ENCODE measurements at regions not wholly inside any gene's neighbourhood (a gene's known extent, or its start where the extent isn't known, plus 50 kb on each side); places are given as distances from the start of the nearest gene placed in this dataset.

GRCh38 chr3:159058859-159059258 is 257.0 kb downstream of the MFSD1 start:
- TF ChIP-seq CTCF (IDR thresholded peaks at IDR 0.05; ENCODE audit: low read depth, low read length, poor library complexity, severe bottlenecking) (no peak), EZH2phosphoT487 (IDR thresholded peaks at IDR 0.05; ENCODE audit: borderline replicate concordance, low read length) (no peak)

Data from DOHH2 (cell line).